ENCODE measurements at regions not wholly inside any gene's neighbourhood (a gene's known extent, or its start where the extent isn't known, plus 50 kb on each side); places are given as distances from the start of the nearest gene placed in this dataset.

DNA sequence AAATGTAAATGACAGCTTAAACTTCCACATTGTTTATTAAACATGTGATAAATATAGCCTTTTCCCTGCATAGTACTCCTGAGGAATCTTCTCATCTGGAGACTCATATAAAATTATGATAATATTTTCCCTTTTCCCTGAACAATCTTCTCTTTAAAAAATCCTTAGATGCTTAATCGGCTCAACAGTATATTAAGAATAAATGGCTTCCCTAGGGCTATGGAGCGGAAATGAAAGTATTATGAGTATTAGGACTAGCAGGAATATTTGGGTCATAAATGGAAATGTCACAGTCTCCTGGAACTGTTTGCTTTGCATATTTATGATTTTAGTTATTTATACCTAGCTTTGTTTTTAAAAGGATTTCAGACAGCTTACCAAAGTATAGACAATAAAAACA lies 200.7 kb upstream of the PDE5A start:
- no peak for DNase-seq (ENCODE audit: low read depth in 2 of 2)

DNA sequence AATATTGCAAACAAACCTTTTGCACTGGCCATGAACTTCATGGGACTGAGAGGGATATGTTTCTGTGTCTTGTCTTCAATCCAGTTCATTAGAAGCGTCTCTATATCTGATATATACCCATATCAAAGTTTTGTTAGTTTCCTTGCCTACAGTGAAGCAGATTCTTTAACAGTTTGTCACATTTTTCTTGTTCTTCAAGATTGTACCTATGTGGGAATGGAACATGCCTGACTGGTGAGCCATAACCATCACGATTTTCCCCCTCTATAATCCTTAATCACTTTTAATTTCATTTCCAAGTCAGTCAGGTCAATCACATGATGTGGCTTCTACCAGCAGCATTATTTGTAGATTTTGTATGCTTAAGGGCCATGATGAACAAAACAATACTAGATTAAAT lies 197.1 kb upstream of the PDE5A start:
- DNase-seq (ENCODE audit: low read depth in 2 of 2) = no peak

DNA sequence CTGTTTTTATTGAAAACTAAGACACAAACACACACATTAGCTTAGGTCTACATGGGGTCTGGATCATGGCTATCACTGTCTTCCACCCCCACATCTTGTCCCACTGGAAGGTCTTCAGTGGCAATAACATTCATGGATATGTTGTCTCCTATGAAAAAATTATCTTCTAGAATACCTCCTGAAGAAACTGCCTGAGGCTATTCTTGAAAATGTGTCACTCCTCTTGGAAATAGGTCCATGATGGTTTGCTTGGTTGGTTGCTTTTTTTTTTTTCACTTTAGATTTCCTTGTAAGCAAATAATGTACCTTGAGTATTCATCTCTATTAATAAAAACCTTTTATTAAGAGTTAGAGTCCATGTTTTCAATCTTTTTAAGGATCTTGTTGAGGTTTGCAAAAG lies 195.3 kb upstream of the PDE5A start:
- DNase-seq (ENCODE audit: low read depth in 2 of 2) = no peak

DNA sequence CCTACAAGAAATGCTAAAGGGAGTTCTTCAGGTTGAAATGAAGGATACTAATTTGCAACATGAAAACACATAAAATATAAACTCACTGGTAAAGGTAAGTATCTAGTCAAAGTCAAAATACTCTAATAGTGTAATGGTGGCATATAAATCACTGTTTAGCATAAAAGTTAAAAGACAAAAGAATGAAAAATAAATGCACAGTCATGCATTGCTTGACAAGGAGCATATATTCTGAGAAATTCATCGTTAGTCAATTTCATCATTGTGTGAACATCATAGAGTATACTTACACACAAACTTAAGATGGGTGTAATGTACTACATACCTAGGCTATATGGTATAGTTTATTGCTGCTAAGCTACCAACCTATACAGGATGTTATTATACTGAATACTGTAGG lies 194.4 kb upstream of the PDE5A start:
- DNase-seq (ENCODE audit: low read depth in 2 of 2) = no peak

DNA sequence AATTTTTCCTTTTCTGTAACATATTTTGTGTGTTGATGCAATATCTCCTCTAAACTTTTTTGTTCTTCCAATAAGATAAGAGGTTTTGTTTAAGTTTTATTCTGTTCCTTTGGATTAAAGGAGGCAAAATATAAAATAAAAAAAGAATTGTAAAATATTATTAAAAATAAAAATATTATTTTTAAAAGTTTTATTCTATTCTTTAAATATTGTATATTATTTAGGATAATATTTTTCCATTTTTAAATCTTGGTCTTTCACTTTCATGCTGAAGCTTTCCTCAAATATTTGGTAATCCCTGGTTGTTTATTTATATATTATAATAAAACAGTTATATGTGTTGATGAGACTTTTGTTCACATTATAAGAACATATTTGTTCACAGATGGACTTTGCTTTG lies 187.9 kb upstream of the PDE5A start:
- DNase-seq (ENCODE audit: low read depth in 2 of 2) = no peak

DNA sequence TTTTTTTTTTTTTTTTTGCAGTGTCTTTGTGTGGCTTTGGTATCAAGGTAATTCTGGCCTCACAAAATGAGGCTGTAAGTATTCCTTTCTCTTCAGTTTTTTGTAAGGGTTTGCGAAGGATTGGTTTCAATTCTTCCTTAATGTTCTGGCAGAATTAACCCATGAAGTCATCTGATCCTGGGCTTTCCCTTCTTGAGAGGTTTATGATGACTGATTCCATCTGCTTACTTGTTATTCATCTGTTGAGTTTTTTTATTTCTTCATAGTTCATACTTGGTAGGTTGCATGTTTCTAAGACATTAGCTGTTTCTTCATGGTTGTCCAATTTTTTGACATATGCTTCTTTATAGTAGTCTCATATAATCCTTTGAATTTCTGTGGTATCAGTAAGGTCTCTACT lies 181.4 kb upstream of the PDE5A start:
- no peak for DNase-seq (ENCODE audit: low read depth in 2 of 2)

DNA sequence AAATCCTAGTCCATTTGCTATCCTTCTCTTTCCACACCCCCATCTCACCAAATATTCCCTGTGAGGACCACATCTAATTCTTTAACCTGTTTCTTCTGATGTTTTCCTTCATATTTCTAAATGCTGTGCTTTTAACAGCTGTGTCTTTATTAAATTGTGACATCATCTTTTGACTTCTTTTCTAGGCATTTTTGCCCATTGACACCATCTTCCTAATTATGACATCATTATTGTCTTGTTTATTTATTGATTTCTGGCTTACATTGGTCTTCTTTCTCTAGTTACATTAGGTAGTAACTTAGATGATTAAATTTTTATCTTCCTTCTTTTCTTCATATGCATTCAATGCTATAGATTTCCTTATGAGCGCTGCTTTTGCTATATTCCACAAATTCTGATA lies 175.8 kb upstream of the PDE5A start:
- no peak for DNase-seq (ENCODE audit: low read depth in 2 of 2)

DNA sequence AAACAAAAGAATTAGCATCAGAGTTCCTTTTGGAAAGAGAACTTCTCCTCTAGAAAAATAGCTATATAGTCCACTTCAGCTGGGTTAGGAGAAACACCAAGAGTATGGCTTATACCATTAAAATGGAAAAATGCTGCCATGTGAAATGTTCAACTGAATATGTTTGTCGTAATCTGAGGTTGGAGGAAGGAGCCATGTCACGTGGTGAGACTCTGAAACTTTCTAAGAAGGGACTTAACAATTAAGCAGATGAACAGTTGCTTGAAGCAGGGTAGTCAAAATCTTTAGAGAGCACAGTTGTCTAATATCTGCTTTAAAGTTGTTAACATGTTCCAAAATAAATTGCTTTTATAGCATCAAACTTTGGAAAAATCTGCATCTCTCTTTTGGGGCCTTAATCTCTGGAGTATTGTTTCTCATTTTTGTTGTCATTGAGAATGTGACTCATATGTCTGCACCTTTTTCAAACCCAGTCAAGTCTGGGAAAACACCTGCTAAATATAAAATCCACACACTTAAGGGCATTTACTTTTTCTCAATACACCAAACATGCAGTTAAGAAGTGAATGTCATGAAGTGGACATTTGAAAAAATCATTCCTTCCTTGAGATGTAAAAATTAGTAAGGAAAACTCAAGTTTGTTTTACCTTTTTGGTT lies 168.8 kb upstream of the PDE5A start:
- no peak for DNase-seq (ENCODE audit: low read depth in 2 of 2)

DNA sequence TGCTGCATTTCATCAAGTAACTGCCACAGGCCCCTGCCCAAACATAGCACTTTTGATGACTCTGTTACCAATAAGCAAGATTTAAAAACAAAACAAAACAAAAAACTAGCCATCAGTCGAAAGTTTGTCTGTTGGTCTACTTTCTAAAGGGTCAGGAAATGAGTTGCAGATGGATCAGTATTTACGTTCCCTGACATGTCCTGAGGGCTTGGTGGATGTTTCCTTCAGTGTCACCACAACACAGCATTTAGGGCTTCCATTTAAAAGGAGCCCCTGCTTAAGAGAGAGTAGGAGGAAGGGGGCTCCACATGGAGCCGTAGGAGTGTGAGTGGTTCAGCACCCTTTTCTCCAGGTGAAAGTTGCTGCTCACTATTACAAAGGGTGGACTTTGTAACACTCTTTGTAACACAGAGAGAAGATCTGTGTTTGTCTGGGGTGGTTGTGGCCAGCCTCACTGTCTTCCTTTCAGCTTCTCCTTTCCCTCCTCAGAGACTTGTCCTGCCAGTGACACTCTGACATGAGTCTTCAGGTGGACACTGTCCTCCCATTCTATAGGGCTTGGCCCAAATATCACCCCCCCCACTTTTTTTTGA lies 167.5 kb upstream of the PDE5A start:
- DNase-seq (ENCODE audit: low read depth in 2 of 2) = no peak

DNA sequence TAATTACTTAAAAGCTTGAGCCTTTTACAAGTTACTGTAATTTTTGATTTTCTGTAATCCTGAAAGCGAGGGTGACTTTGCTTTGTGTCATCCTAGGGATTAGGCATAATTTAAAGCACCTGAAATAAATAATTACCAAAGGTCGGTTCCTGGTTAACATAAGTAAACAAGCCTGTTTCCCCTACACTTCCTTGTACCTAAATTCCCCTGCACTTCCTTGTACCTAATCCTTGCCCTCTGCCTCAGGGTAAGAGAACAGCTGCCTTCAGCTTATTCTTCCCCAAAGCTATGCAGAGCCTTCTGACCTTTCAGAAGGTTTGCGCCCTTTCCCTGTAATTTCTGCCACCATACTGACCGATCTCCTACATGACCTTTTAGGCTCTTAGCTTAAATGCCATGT lies 166.1 kb upstream of the PDE5A start:
- DNase-seq (ENCODE audit: low read depth in 2 of 2) = no peak

DNA sequence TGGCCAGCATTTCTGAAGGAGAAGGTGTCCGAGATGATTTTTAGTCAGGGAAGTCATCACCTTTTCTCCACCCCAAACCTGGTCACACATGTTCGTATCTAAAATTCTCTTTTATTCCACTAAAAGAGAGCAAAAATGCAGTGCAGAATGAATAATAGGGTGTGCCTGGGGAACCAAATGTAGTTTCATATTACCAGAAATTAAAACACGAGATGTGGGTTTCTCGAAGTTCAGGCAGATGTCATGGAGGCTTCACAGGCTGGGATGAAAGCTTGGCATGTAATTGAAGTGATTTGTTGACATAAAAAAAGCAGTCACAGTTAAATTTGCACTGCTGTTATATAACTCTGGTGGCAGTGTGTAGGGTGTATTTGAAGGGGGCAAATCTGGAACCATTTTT lies 165.5 kb upstream of the PDE5A start:
- no peak for DNase-seq (ENCODE audit: low read depth in 2 of 2)

DNA sequence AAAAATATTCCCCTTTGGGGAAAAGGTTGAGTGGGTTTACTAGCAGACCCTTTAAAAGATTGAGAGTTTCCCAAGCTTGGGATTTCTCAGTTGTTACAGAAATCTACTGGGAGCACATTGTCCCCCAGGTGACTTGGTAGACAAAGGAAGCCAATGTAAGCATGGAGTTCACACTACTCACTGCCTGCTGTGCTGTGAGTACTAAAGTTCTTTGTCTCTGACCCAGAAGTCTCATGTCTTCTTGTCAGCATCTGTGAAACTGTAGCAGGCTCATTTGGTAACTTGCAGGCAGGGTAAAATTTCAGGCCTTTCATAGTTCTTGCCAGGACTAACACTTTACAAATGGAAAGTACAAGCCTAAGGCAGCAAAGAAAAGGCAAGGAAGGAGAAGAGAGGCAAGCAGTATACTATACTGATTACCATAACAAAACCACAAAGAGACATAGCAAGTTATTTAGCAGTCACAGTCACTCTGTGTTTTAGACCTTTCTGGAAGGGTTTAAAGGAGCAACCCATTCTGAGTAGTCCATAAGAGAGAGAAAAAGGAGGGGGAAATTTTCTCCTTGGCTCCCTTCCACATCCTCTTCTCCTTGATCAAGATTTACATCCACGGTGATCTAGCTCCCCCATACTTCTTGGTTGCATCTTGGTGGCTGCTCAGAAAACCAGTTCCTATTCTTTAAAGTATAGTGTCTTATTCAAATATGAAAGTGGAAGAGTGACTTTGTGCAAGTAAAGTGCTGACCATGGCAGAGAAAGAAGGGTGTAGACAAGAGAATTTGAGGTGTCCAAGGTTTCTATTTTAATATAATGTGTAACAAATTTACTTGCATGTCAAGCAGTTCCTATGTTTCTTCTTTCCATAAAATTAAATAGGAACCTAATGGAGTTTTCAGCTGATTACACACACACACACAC lies 160.0 kb upstream of the PDE5A start:
- no peak for DNase-seq (ENCODE audit: low read depth in 2 of 2)

DNA sequence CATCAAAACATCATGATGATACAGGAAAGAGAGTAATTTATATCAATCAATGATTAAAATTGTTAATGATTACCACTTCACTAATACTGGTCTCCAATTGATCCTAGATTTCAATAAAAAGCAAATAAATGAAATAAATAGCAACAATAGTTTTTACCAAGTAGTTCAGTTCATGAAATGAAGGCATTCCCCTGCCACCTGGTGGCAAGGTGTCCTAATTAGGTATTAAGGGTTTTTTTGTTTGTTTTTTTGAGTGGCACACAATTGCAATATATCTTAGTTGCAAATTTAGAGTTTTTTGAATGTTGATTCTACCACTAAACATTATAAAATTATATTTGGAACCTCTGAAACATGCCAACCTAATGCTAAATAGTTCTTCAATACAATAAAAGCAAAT lies 157.4 kb upstream of the PDE5A start:
- peak; percentile 9 to 63 for DNase-seq (ENCODE audit: low read depth in 2 of 2)

DNA sequence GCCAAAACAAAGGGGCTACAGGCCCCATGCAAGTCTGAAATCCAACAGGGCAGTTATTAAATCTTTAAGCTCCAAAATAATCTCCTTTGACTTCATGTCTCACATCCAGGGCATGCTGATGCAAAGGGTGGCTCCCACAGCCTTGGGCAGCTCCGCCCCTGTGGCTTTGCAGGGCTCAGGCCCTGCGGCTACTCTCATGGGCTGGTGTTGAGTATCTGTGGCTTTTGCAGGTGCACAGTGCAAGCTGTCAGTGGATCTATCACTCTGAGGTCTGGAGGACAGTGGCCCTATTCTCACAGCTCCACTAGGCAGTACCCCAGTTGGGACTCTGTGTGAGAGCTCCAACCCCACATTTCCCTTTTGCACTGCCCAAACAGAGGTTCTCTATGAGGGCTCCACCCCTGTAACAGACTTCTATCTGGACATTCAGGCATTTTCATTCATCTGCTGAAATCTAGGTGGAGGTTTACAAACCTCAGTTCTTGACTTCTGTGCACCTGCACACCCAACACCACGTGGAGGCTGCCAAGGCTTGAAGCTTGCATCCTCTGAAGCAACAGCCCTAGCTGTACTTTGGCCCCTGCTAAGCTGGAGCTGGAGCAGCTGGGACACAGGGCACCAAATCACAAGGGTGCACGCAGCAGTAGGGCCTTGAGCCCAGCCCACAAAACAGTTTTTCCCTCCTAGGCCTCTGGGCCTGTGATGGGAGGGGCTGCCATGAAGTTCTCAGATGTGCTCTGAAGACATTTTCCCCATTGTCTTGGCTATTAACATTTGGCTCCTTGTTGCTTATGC lies 154.8 kb upstream of the PDE5A start:
- no peak for DNase-seq (ENCODE audit: low read depth in 2 of 2)

DNA sequence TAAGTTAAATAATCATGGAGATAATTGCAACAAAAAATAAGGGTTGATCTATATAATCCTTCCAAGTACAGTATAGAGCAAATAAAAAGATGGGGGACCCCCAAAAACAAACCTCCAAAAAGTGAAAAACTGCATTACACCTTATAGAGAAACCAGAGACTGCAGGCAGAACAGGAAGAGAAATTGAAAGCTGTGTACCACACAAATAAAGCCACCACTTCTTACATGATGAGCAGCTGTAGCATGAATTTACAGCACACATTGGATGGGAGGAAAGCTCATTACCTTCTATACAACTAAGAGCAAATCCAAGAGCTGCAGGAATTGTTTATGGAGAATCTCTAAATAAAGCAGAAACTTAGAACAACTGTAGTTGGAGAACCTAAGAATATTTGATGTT lies 152.4 kb upstream of the PDE5A start:
- DNase-seq (ENCODE audit: low read depth in 2 of 2) = no peak

DNA sequence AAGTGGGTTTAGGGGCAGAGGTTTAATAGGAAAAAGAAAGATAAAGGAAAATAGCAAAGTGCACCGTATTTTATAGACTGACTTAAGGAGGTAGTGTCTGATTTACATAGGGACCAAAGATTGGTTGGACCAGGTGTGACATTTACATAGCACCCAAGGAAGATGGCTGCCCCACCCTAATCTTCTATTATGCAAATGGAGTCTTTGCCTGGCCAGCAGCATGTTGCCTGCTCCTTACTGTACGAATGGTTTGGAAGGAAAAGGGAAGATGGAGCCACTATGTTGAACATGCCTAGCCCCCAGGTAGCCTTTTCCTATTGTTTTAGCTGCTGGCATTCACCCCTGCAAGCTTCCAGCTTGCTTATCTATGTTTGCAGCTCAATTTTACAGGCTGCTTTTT lies 146.2 kb upstream of the PDE5A start:
- no peak for DNase-seq (ENCODE audit: low read depth in 2 of 2)

DNA sequence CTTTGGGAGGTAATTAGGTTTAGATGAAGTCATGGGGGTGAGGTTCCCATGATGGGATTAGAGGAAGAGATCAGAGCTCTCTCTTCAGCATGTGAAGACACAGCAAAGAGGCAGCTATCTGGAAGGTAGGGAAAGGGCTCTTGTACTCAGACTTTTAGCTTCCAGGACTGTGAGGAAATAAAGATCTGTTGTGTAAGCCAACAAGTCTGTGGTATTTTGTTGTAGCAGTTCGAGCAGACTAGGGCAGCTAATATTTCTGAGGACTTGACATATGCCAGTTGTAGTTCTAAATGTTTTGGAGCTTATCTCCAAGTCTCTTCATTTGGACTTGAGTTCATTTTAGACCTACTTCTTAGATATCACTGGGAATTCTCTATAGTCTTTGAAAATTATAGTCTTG lies 137.3 kb upstream of the PDE5A start:
- no peak for DNase-seq (ENCODE audit: low read depth in 2 of 2)

DNA sequence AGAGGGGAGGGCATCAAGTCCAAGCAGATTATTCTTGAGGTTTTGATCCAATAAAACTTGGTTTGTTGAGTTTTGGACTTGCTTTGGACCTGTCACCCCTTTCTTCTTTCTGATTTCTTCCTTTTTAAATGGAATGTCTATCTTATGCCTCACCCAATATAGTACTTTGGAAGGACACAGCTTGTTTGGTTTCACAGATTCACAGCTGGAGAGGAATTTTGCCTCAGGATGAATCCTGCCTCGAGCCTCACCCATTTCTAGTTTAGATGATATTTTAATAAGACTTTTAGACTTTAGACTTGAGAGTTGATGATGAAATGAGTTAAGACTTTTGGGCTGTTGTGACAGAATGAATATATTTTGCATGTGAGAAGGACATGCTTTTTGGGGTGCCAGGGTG lies 136.9 kb upstream of the PDE5A start:
- DNase-seq (ENCODE audit: low read depth in 2 of 2) = no peak

DNA sequence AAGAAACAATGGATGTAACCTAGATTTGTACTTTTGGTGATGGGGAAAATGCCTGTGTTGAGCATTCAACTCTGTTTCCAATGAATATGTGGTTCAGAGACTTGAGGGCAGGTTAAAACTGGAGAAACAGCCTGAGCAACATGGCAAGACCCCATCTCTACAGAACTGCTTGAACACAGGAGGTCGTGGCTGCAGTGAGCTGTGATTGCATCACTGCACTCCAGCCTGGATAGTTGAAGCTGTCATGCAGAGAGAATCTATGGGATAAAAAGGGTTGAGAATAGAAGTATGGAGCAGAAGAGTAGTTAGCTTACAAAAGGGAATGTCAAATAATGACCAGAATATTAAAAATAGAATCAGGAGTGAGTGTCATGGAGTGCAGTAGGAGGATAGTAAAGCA lies 134.8 kb upstream of the PDE5A start:
- no peak for DNase-seq (ENCODE audit: low read depth in 2 of 2)

DNA sequence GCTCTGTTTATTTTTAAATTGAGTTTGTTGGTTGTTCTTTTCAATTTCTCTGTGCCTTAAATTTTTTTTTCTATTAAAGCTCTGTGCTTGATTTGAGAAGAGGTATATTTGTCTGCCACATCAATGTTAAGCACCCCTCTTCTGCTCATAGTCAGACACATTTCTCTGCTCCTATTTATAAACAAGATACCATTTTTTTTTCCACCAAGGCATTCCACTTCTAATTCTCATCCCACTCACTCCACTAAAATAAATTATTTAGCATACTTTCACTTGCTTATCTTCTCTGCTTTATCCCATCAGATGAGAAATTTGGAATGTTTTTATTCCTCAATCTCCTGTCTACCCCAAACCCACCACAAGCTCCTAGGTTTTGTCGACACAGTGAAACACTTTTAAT lies 127.0 kb upstream of the PDE5A start:
- DNase-seq (ENCODE audit: low read depth in 2 of 2) = no peak

DNA sequence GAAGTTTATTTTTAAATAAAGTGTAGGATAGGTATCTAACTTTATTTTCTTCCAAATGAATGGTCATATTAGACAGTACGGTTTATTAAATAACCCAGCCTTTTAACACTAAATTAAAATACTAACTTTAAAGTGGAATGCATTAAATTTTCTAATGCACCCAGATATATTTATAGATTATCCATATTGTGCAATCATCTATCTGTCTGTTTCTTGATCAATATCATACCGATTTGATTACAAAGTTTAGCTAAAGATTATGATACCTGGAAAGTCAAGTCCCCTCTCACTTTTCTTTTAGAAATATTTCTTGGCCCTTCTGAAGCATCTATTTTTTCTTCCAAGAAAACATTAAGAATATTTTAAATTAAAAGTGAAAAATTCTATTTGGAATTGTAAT lies 124.3 kb upstream of the PDE5A start:
- DNase-seq (ENCODE audit: low read depth in 2 of 2) = no peak

DNA sequence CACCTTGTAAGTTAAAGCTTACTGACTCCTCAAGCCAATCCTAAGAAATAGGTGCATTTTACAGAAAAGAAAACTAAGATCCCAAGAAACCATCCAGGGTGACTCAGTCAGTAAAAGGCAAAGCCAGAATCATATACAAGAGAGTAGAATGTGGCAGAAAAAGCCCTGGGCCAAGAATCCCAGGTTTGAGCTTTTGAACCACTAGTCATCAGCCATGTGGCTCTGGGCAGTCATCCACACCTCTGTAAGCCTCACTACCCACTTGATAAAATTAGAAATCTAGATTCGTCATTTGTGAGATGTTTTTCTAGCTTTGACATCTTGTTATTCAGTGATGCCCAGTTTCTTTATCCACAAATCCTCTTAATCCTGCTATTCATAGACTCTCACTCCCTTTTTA lies 122.2 kb upstream of the PDE5A start:
- DNase-seq (ENCODE audit: low read depth in 2 of 2) = no peak
